GM12878 (cell line): ENCODE measurements at regions not wholly inside any gene's neighbourhood (a gene's known extent, or its start where the extent isn't known, plus 50 kb on each side); places are given as distances from the start of the nearest gene placed in this dataset.

Experiments used
- BCL11A ChIP-seq: IDR thresholded peaks from 2 replicates; pipeline ENCODE4 v1.6.1; 2011; ENCODE audit warnings: low read depth, low read length
- BRCA1 ChIP-seq: IDR thresholded peaks from 2 replicates; pipeline ENCODE4 v1.6.1; 2011; ENCODE audit warnings: low read depth, low read length, improper control_type of control experiment
- CEBPB ChIP-seq, 2 experiments: fragments of 150-350 bp in 1 of 2; IDR thresholded peaks; 2 replicates each; pipeline ENCODE4 v1.6.1; 2012 to 2014; ENCODE audit warnings: low read depth in 2 of 2, low read length in 2 of 2, borderline replicate concordance in 1 of 2, inconsistent platforms in 1 of 2
- CHD4 ChIP-seq: fragments of 200-600 bp; sonication (generic); IDR thresholded peaks from 2 replicates; pipeline ENCODE4 v1.6.1; 2016; ENCODE audit warnings: mild to moderate bottlenecking
- CREB1 ChIP-seq: IDR thresholded peaks from 2 replicates; pipeline ENCODE4 v1.6.1; 2012; ENCODE audit warnings: low read depth, mild to moderate bottlenecking, inconsistent platforms
- DPF2 ChIP-seq: fragments of 450-650 bp; IDR thresholded peaks from 2 replicates; pipeline ENCODE4 v1.6.1; 2017; ENCODE audit warnings: mild to moderate bottlenecking
- GABPA ChIP-seq: IDR thresholded peaks from 2 replicates; pipeline ENCODE4 v1.6.1; 2014; ENCODE audit warnings: antibody characterized with exemption, low read depth, mild to moderate bottlenecking, inconsistent platforms
- HDAC2 ChIP-seq: fragments of 200-600 bp; sonication (generic); IDR thresholded peaks from 2 replicates; pipeline ENCODE4 v1.6.1; 2017
- HDAC6 ChIP-seq: fragments of 200-600 bp; sonication (generic); IDR thresholded peaks from one replicate; pipeline ENCODE4 v1.8.0; 2017; ENCODE audit warnings: antibody characterized with exemption; ENCODE audit not compliant: unreplicated experiment
- JUNB ChIP-seq: IDR thresholded peaks from 2 replicates; pipeline ENCODE4 v1.6.1; 2016; ENCODE audit warnings: antibody characterized with exemption, mild to moderate bottlenecking
- JUND ChIP-seq: IDR thresholded peaks from 2 replicates; pipeline ENCODE4 v1.6.1; 2012; ENCODE audit warnings: low read depth, mild to moderate bottlenecking, low read length, improper control_type of control experiment, moderate library complexity
- MTA3 ChIP-seq: IDR thresholded peaks from 2 replicates; pipeline ENCODE4 v1.6.1; 2012; ENCODE audit warnings: low read length, inconsistent platforms, borderline replicate concordance
- MYB ChIP-seq: fragments of 150-350 bp; IDR thresholded peaks from 2 replicates; pipeline ENCODE4 v1.6.1; 2014; ENCODE audit warnings: mild to moderate bottlenecking, low read depth, low read length, borderline replicate concordance
- MYC ChIP-seq: IDR thresholded peaks from 2 replicates; pipeline ENCODE4 v1.6.1; 2011; ENCODE audit warnings: mild to moderate bottlenecking, low read length, moderate library complexity, inconsistent platforms; ENCODE audit not compliant: insufficient read depth, insufficient replicate concordance, insufficient read length, severe bottlenecking
- NFXL1 ChIP-seq: fragments of 450-650 bp; IDR thresholded peaks from 2 replicates; pipeline ENCODE4 v1.6.1; 2017; ENCODE audit warnings: antibody characterized with exemption, mild to moderate bottlenecking, borderline replicate concordance
- SMAD5 ChIP-seq: IDR thresholded peaks from 2 replicates; pipeline ENCODE4 v1.6.1; 2016; ENCODE audit warnings: antibody characterized with exemption, low read depth
- SMC3 ChIP-seq: IDR thresholded peaks from 2 replicates; pipeline ENCODE4 v1.6.1; 2011; ENCODE audit warnings: low read length, improper control_type of control experiment, borderline replicate concordance
- SUPT20H ChIP-seq: IDR thresholded peaks from 2 replicates; pipeline ENCODE4 v1.6.1; 2011; ENCODE audit warnings: low read depth, mild to moderate bottlenecking, low read length, moderate library complexity, borderline replicate concordance; ENCODE audit not compliant: control insufficient read depth
- YBX1 ChIP-seq: fragments of 450-650 bp; IDR thresholded peaks from 2 replicates; pipeline ENCODE4 v1.6.1; 2016; ENCODE audit warnings: antibody characterized with exemption
- ZNF384 ChIP-seq: IDR thresholded peaks from 2 replicates; pipeline ENCODE4 v1.6.1; 2012; ENCODE audit warnings: low read depth, mild to moderate bottlenecking, low read length, improper control_type of control experiment, borderline replicate concordance
- TF ChIP-seq, protein P1 (sequence below): fragments of 150-350 bp; IDR thresholded peaks from 2 replicates; pipeline ENCODE4 v1.6.1; 2016; ENCODE audit warnings: low read depth, low read length
- TF ChIP-seq, protein P2 (sequence below), 3 experiments: IDR thresholded peaks in 2 of 3; conservative IDR thresholded peaks in 1 of 3; 2 replicates each; pipeline ENCODE4 v1.5.1; 2011; ENCODE audit warnings: low read depth in 3 of 3, low read length in 3 of 3, mild to moderate bottlenecking in 3 of 3, control low read depth in 2 of 3, moderate library complexity in 2 of 3, inconsistent platforms in 1 of 3, mixed read lengths in 1 of 3; ENCODE audit not compliant: control insufficient read depth in 2 of 3, insufficient read depth in 1 of 3; ENCODE audit errors: extremely low read depth in 1 of 3
- TF ChIP-seq, protein P3 (sequence below): fragments of 450-650 bp; IDR thresholded peaks from 2 replicates; pipeline ENCODE4 v1.6.1; 2014; ENCODE audit warnings: mild to moderate bottlenecking
- TF ChIP-seq, protein P4 (sequence below): IDR thresholded peaks from 2 replicates; pipeline ENCODE4 v1.6.1; 2011; ENCODE audit warnings: low read depth, mild to moderate bottlenecking, low read length, moderate library complexity, borderline replicate concordance; ENCODE audit errors: extremely low read depth

DNA sequence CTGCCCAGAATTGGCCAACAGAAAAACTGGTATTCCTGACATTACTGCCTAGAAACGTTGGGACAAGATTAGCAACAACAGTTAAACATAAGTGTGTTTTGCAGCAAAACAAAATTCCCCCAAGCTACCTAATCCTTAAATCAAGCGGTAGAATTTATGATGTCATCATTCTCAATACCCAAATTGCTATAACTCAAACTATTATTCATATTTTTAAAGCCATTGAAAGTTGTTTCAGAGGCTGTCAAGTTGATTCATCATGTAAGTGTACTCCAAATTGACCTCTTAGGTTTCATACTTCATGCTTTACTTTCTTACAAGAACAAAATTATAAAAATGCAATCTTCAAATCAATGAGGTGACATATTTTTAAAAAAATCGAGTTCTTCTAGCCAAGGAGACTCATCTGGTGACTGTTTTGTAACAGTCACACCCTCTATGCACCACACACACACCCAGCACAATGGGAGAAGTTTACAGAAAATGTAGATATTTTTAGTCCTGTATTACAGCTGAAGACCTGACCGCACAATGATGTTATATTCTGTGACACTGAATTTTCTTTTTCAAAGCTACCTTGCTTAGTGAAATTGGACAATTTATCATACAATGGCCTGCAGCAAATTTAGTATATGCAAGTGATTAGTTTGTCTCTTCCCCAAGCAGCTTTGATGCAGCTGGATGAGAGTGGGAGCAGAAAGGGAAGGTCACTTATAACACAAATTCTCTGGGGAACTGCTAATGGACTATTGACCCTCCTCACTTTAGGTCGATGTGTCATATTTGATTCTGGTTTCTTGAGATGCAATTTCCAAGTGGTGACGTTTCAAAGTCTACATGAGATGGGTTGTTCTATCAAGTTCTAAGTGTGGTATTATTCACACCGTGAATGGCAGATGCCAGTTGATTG lies 345.3 kb upstream of the OBI1 start (continued):
- TF ChIP-seq, protein P1, sequence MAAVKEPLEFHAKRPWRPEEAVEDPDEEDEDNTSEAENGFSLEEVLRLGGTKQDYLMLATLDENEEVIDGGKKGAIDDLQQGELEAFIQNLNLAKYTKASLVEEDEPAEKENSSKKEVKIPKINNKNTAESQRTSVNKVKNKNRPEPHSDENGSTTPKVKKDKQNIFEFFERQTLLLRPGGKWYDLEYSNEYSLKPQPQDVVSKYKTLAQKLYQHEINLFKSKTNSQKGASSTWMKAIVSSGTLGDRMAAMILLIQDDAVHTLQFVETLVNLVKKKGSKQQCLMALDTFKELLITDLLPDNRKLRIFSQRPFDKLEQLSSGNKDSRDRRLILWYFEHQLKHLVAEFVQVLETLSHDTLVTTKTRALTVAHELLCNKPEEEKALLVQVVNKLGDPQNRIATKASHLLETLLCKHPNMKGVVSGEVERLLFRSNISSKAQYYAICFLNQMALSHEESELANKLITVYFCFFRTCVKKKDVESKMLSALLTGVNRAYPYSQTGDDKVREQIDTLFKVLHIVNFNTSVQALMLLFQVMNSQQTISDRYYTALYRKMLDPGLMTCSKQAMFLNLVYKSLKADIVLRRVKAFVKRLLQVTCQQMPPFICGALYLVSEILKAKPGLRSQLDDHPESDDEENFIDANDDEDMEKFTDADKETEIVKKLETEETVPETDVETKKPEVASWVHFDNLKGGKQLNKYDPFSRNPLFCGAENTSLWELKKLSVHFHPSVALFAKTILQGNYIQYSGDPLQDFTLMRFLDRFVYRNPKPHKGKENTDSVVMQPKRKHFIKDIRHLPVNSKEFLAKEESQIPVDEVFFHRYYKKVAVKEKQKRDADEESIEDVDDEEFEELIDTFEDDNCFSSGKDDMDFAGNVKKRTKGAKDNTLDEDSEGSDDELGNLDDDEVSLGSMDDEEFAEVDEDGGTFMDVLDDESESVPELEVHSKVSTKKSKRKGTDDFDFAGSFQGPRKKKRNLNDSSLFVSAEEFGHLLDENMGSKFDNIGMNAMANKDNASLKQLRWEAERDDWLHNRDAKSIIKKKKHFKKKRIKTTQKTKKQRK = no peak
- TF ChIP-seq JUND (0 out of 2 replicates have a peak, but pooled peaks have one; percentile 37), CREB1 (peak; percentile 56; the same call in 1 of the 2 replicates), CEBPB (IDR thresholded peaks at IDR 0.05; ENCODE audit: borderline replicate concordance in 1 of 2, low read depth in 2 of 2, low read length in 2 of 2) (peak in 1 of 2 experiments; percentile 91; a peak in 1 of 4 replicates), CHD4 (no peak), HDAC2 (no peak), SMAD5 (0 out of 2 replicates have a peak, but pooled peaks have one; percentile 13), YBX1 (no peak), SMC3 (no peak), BRCA1 (no peak), BCL11A (peak; percentile 75; the same call in 1 of the 2 replicates), JUNB (peak; percentile 96), HDAC6 (no peak), MYC (no peak), SUPT20H (no peak), DPF2 (peak; percentile 80), NFXL1 (no peak), ZNF384 (peak; percentile 36; the same call in 1 of the 2 replicates), MTA3 (peak; percentile 92), GABPA (peak; percentile 73), MYB (no peak)
- TF ChIP-seq, protein P2, sequence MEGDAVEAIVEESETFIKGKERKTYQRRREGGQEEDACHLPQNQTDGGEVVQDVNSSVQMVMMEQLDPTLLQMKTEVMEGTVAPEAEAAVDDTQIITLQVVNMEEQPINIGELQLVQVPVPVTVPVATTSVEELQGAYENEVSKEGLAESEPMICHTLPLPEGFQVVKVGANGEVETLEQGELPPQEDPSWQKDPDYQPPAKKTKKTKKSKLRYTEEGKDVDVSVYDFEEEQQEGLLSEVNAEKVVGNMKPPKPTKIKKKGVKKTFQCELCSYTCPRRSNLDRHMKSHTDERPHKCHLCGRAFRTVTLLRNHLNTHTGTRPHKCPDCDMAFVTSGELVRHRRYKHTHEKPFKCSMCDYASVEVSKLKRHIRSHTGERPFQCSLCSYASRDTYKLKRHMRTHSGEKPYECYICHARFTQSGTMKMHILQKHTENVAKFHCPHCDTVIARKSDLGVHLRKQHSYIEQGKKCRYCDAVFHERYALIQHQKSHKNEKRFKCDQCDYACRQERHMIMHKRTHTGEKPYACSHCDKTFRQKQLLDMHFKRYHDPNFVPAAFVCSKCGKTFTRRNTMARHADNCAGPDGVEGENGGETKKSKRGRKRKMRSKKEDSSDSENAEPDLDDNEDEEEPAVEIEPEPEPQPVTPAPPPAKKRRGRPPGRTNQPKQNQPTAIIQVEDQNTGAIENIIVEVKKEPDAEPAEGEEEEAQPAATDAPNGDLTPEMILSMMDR (IDR thresholded peaks at IDR 0.05 in 2 of 3, conservative IDR thresholded peaks at IDR 0.05 in 1 of 3; ENCODE audit: control insufficient read depth in 2 of 3, extremely low read depth in 1 of 3, insufficient read depth in 1 of 3, low read depth in 3 of 3, low read length in 3 of 3) = no peak
- TF ChIP-seq, protein P3, sequence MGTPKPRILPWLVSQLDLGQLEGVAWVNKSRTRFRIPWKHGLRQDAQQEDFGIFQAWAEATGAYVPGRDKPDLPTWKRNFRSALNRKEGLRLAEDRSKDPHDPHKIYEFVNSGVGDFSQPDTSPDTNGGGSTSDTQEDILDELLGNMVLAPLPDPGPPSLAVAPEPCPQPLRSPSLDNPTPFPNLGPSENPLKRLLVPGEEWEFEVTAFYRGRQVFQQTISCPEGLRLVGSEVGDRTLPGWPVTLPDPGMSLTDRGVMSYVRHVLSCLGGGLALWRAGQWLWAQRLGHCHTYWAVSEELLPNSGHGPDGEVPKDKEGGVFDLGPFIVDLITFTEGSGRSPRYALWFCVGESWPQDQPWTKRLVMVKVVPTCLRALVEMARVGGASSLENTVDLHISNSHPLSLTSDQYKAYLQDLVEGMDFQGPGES = no peak
- TF ChIP-seq, protein P4, sequence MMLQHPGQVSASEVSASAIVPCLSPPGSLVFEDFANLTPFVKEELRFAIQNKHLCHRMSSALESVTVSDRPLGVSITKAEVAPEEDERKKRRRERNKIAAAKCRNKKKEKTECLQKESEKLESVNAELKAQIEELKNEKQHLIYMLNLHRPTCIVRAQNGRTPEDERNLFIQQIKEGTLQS = no peak
